ENCODE measurements at regions not wholly inside any gene's neighbourhood (a gene's known extent, or its start where the extent isn't known, plus 50 kb on each side); places are given as distances from the start of the nearest gene placed in this dataset.

GRCh38 chr7:88522771-88523293, 216.1 kb upstream of the STEAP4 start:
- Histone ChIP-seq H3K27me3 (no peaks in the 10 kb centered on the region), H3K4me1 (no peaks in the 10 kb centered on the region), H3K4me3 (no peak overlapping the region), H3K27ac (no peak overlapping the region), H3K9me3 (no peaks in the 10 kb centered on the region), H3K36me3 (no peaks in the 10 kb centered on the region)
- DNase-seq: no peak
- ATAC-seq: no peak
- intact Hi-C loops (cut with DNase I): no loop called here
- TF ChIP-seq CTCF (IDR thresholded peaks at IDR 0.05): no peak

- Histone ChIP-seq H3K27me3 (no peaks in the 10 kb centered on the region), H3K27ac (no peak overlapping the region), H3K36me3 (no peaks in the 10 kb centered on the region), H3K4me1 (no peaks in the 10 kb centered on the region), H3K4me3 (no peak overlapping the region), H3K9me3 (no peaks in the 10 kb centered on the region)
- intact Hi-C loops (cut with DNase I): no loop called here
- no peak for TF ChIP-seq CTCF (IDR thresholded peaks at IDR 0.05)
- ATAC-seq: no peak
- DNase-seq: no peak
These were observed 209.7 kb upstream of the STEAP4 start for GRCh38 chr7:88516429-88516828.

GRCh38 chr7:88515301-88515700, 208.6 kb upstream of the STEAP4 start:
- no peak for TF ChIP-seq CTCF (IDR thresholded peaks at IDR 0.05)
- ATAC-seq: no peak
- no peaks in the 10 kb centered on the region for H3K36me3 ChIP-seq
- H3K4me1 ChIP-seq: no peaks in the 10 kb centered on the region
- DNase-seq: no peak
- no peak overlapping the region for H3K4me3 ChIP-seq
- no peak overlapping the region for H3K27ac ChIP-seq
- no peaks in the 10 kb centered on the region for H3K27me3 ChIP-seq
- intact Hi-C loops (cut with DNase I): no loop called here
- H3K9me3 ChIP-seq: no peaks in the 10 kb centered on the region

GRCh38 chr7:88509341-88509740, 202.6 kb upstream of the STEAP4 start:
- Histone ChIP-seq H3K27me3 (no peaks in the 10 kb centered on the region), H3K9me3 (no peaks in the 10 kb centered on the region), H3K4me3 (no peak overlapping the region), H3K36me3 (no peaks in the 10 kb centered on the region), H3K4me1 (no peaks in the 10 kb centered on the region), H3K27ac (no peak overlapping the region)
- ATAC-seq (no peak), DNase-seq (no peak)
- no peak for TF ChIP-seq CTCF (IDR thresholded peaks at IDR 0.05)
- intact Hi-C loops (cut with DNase I): no loop called here

- DNase-seq (no peak), ATAC-seq (no peak)
- Histone ChIP-seq H3K27me3 (no peaks in the 10 kb centered on the region), H3K9me3 (no peaks in the 10 kb centered on the region), H3K4me3 (no peak overlapping the region), H3K36me3 (no peaks in the 10 kb centered on the region), H3K27ac (no peak overlapping the region), H3K4me1 (no peaks in the 10 kb centered on the region)
- intact Hi-C loops (cut with DNase I): no loop called here
- TF ChIP-seq CTCF (IDR thresholded peaks at IDR 0.05): no peak
These were observed 193.4 kb upstream of the STEAP4 start for GRCh38 chr7:88500131-88500530.
